SK-N-MC (cell line): ENCODE measurements at regions not wholly inside any gene's neighbourhood (a gene's known extent, or its start where the extent isn't known, plus 50 kb on each side); places are given as distances from the start of the nearest gene placed in this dataset.

Experiments
- EZH2 ChIP-seq: fragments of 200-600 bp; sonication (generic); IDR thresholded peaks from one replicate; pipeline ENCODE4 v1.6.1; 2017; ENCODE audit warnings: antibody characterized with exemption
- POLR2AphosphoS5 ChIP-seq: IDR thresholded peaks from 2 replicates; pipeline ENCODE4 v1.6.1; 2012; ENCODE audit warnings: mild to moderate bottlenecking, low read depth, low read length, borderline replicate concordance

GRCh38 chrX:134171661-134172587 is 65.1 kb upstream of the CCDC160 start:
- TF ChIP-seq EZH2 (no peak), POLR2AphosphoS5 (no peak)
